ENCODE measurements at regions not wholly inside any gene's neighbourhood (a gene's known extent, or its start where the extent isn't known, plus 50 kb on each side); places are given as distances from the start of the nearest gene placed in this dataset.

DNA sequence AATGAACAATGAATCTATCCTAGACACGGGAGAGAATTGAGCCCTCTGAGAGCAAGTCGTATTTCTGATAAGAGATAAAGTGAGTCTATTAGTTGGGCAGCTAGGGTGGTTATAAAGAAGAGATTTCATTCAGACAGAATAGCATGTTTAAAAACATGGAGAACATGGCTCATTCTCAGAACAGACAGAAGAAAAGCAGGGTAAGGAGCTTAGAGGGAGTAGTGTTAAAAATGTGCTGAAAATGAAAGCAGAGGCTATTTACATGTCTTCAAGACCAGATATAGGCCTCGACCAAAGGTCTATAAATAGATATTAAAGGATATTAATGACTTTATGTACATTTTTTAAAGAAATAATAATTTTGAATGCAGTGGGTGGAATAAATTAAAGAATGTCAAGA is 149.5 kb downstream of the SLITRK1 start:
- TF ChIP-seq, protein P1, sequence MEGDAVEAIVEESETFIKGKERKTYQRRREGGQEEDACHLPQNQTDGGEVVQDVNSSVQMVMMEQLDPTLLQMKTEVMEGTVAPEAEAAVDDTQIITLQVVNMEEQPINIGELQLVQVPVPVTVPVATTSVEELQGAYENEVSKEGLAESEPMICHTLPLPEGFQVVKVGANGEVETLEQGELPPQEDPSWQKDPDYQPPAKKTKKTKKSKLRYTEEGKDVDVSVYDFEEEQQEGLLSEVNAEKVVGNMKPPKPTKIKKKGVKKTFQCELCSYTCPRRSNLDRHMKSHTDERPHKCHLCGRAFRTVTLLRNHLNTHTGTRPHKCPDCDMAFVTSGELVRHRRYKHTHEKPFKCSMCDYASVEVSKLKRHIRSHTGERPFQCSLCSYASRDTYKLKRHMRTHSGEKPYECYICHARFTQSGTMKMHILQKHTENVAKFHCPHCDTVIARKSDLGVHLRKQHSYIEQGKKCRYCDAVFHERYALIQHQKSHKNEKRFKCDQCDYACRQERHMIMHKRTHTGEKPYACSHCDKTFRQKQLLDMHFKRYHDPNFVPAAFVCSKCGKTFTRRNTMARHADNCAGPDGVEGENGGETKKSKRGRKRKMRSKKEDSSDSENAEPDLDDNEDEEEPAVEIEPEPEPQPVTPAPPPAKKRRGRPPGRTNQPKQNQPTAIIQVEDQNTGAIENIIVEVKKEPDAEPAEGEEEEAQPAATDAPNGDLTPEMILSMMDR (conservative IDR thresholded peaks at IDR 0.05; ENCODE audit: low read depth, low read length): no peak
- TF ChIP-seq CHD1 (IDR thresholded peaks at IDR 0.05; ENCODE audit: low read depth, low read length) (no peak), CEBPB (IDR thresholded peaks at IDR 0.05; ENCODE audit: low read depth, low read length) (no peak)

Data from IMR-90 (cell line).